Thyroid gland (tissue), 4 donors: ENCODE measurements at regions not wholly inside any gene's neighbourhood (a gene's known extent, or its start where the extent isn't known, plus 50 kb on each side); places are given as distances from the start of the nearest gene placed in this dataset.

ENCODE experiments used
- DNase-seq, 2 donors: peaks; one replicate each; pipeline ENCODE4 v3.0.0-alpha.2; 2019
- H3K27ac ChIP-seq, 3 donors: fragments of 200-600 bp; sonication (generic); 1 replicate in 2 of 3; 2 replicates in 1 of 3; pipeline ENCODE4 v1.5.1; 2016 to 2019; ENCODE audit warnings: mild to moderate bottlenecking in 1 of 3, moderate library complexity in 1 of 3
- H3K27me3 ChIP-seq: fragments of 200-600 bp; sonication (generic); one replicate; pipeline ENCODE4 v1.5.1; 2019
- H3K36me3 ChIP-seq, 2 donors: fragments of 200-600 bp; sonication (generic); one replicate each; pipeline ENCODE4 v1.5.1; 2016 to 2019
- H3K4me1 ChIP-seq, 2 donors: fragments of 200-600 bp; sonication (generic); one replicate each; pipeline ENCODE4 v1.5.1; 2017 to 2019
- H3K4me3 ChIP-seq, 3 donors: fragments of 200-600 bp; sonication (generic); replicated peaks in 1 of 3; 1 replicate in 2 of 3; 2 replicates in 1 of 3; pipeline ENCODE4 v1.5.1; 2016; ENCODE audit warnings: mild to moderate bottlenecking in 1 of 3
- H3K9me3 ChIP-seq: fragments of 200-600 bp; sonication (generic); one replicate; pipeline ENCODE4 v1.5.1; 2017
- CTCF ChIP-seq, 6 experiments: fragments of 200-600 bp in 3 of 6; fragments of 450-650 bp in 3 of 6; sonication (generic) in 3 of 6; IDR thresholded peaks; one replicate each; pipeline ENCODE4 v1.5.1; 2016 to 2019; ENCODE audit warnings: antibody characterized with exemption in 6 of 6, mild to moderate bottlenecking in 2 of 6, inconsistent platforms in 1 of 6, moderate library complexity in 1 of 6
- POLR2A ChIP-seq, 2 donors: fragments of 450-650 bp; IDR thresholded peaks; one replicate each; pipeline ENCODE4 v1.6.1; 2017; ENCODE audit warnings: antibody characterized with exemption in 2 of 2, mild to moderate bottlenecking in 2 of 2, moderate library complexity in 1 of 2
- WGBS, 2 donors: methylation state at CpG; one replicate each; pipeline ENCODE4 v1.1.5; 2017; 5-methylcytosine and 5-hydroxymethylcytosine counted together
- intact Hi-C: fragments of 100-400 bp; cut with DNase I; formaldehyde crosslinking; loops from one replicate; pipeline ENCODE4 v1.15.1; 2023

- intact Hi-C loops, result no loop called here
- DNase-seq, result no peak
- H3K27me3 ChIP-seq, result no peaks in the 10 kb centered on the region
- WGBS, 2 donors, result 78 to 84% methylated on average over 9 of the region's 9 CpGs
- H3K4me3 ChIP-seq, result no peak overlapping the region
- H3K27ac ChIP-seq, result no peak overlapping the region
- TF ChIP-seq POLR2A (IDR thresholded peaks at IDR 0.05) (no peak), CTCF (IDR thresholded peaks at IDR 0.05) (no peak)
- H3K4me1 ChIP-seq, result no peaks in the 10 kb centered on the region
- no peaks in the 10 kb centered on the region for H3K36me3 ChIP-seq
- no peaks in the 10 kb centered on the region for H3K9me3 ChIP-seq
These were observed 84.5 kb upstream of the NMNAT3 start for GRCh38 chr3:139762302-139762701.

- Histone ChIP-seq H3K4me1 (no peaks in the 10 kb centered on the region), H3K27ac (no peak overlapping the region), H3K27me3 (no peaks in the 10 kb centered on the region), H3K9me3 (no peaks in the 10 kb centered on the region), H3K4me3 (no peak overlapping the region), H3K36me3 (no peaks in the 10 kb centered on the region)
- DNase-seq, result no peak
- TF ChIP-seq POLR2A (IDR thresholded peaks at IDR 0.05), result no peak
- no peak for TF ChIP-seq CTCF (IDR thresholded peaks at IDR 0.05)
- WGBS, 2 donors, result 88 to 90% methylated on average over 2 of the region's 2 CpGs
- intact Hi-C loops, result no loop called here
These were observed 81.7 kb upstream of the NMNAT3 start for GRCh38 chr3:139759470-139759869.

- H3K9me3 ChIP-seq, result no peaks in the 10 kb centered on the region
- H3K4me3 ChIP-seq, result no peak overlapping the region
- no peaks in the 10 kb centered on the region for H3K4me1 ChIP-seq
- no peaks in the 10 kb centered on the region for H3K36me3 ChIP-seq
- no peak for DNase-seq
- TF ChIP-seq POLR2A (IDR thresholded peaks at IDR 0.05) (no peak), CTCF (IDR thresholded peaks at IDR 0.05) (no peak)
- intact Hi-C loops, result no loop called here
- H3K27me3 ChIP-seq, result no peaks in the 10 kb centered on the region
- no peak overlapping the region for H3K27ac ChIP-seq
- WGBS, 2 donors, result 61 to 70% methylated on average over 5 of the region's 5 CpGs
These were observed 81.0 kb upstream of the NMNAT3 start for GRCh38 chr3:139758654-139759291.

- H3K36me3 ChIP-seq, result no peaks in the 10 kb centered on the region
These were observed 79.8 kb upstream of the NMNAT3 start for GRCh38 chr3:139757448-139758030.

More at GRCh38 chr3:139757448-139758030, 79.8 kb upstream of the NMNAT3 start:
- no peaks in the 10 kb centered on the region for H3K27me3 ChIP-seq
- H3K9me3 ChIP-seq, result no peaks in the 10 kb centered on the region
- H3K27ac ChIP-seq, result no peak overlapping the region
- H3K4me3 ChIP-seq, result no peak overlapping the region
- TF ChIP-seq POLR2A (IDR thresholded peaks at IDR 0.05) (no peak), CTCF (IDR thresholded peaks at IDR 0.05) (no peak)
- no peaks in the 10 kb centered on the region for H3K4me1 ChIP-seq
- intact Hi-C loops, result no loop called here
- no peak for DNase-seq
